Tongue (tissue), 1 donor: ENCODE measurements at regions not wholly inside any gene's neighbourhood (a gene's known extent, or its start where the extent isn't known, plus 50 kb on each side); places are given as distances from the start of the nearest gene placed in this dataset.
"Not testable (repeated sequence)": the region's sequence is repeated elsewhere in the genome, so short reads cannot be mapped to it uniquely, and the experiment has no call there.

ENCODE experiments used
- DNase-seq: peaks from one replicate; pipeline ENCODE4 v3.0.0-alpha.2; 2015

- no peak for DNase-seq
Measured at GRCh38 chr4:18630218-18631110, 608.9 kb upstream of the LCORL start.

- DNase-seq: no peak
Measured at GRCh38 chr4:18627447-18628005, 606.0 kb upstream of the LCORL start.

GRCh38 chr4:18626996-18627395 is 605.4 kb upstream of the LCORL start:
- DNase-seq: no peak

GRCh38 chr4:18626366-18626765 is 604.8 kb upstream of the LCORL start:
- no peak for DNase-seq

- DNase-seq: no peak
Measured at GRCh38 chr4:18621186-18621585, 599.6 kb upstream of the LCORL start.

GRCh38 chr4:18616720-18617119 is 595.2 kb upstream of the LCORL start:
- no peak for DNase-seq

GRCh38 chr4:18611026-18611425 is 589.5 kb upstream of the LCORL start:
- no peak for DNase-seq

- no peak for DNase-seq
Measured at GRCh38 chr4:18608908-18609533, 587.5 kb upstream of the LCORL start.

GRCh38 chr4:18602610-18603009 is 581.1 kb upstream of the LCORL start:
- not testable (repeated sequence) for DNase-seq

GRCh38 chr4:18593297-18594002 is 571.9 kb upstream of the LCORL start:
- DNase-seq: peak; percentile 91

- no peak for DNase-seq
Measured at GRCh38 chr4:18582841-18583240, 561.3 kb upstream of the LCORL start.

GRCh38 chr4:18578307-18578706 is 556.8 kb upstream of the LCORL start:
- no peak for DNase-seq

GRCh38 chr4:18572481-18572880 is 550.9 kb upstream of the LCORL start:
- no peak for DNase-seq

- DNase-seq: no peak
Measured at GRCh38 chr4:18571301-18571761, 549.8 kb upstream of the LCORL start.

- no peak for DNase-seq
Measured at GRCh38 chr4:18570370-18570769, 548.8 kb upstream of the LCORL start.

GRCh38 chr4:18568600-18568999 is 547.0 kb upstream of the LCORL start:
- DNase-seq: peak; percentile 5

GRCh38 chr4:18566970-18567799 is 545.6 kb upstream of the LCORL start:
- no peak for DNase-seq

- DNase-seq: no peak
Measured at GRCh38 chr4:18559492-18559891, 537.9 kb upstream of the LCORL start.

GRCh38 chr4:18556402-18556801 is 534.8 kb upstream of the LCORL start:
- DNase-seq: no peak

GRCh38 chr4:18540349-18540748 is 518.8 kb upstream of the LCORL start:
- DNase-seq: no peak

- DNase-seq: no peak
Measured at GRCh38 chr4:18538121-18538520, 516.6 kb upstream of the LCORL start.

GRCh38 chr4:18536428-18536827 is 514.9 kb upstream of the LCORL start:
- DNase-seq: no peak
